ENCODE measurements at regions not wholly inside any gene's neighbourhood (a gene's known extent, or its start where the extent isn't known, plus 50 kb on each side); places are given as distances from the start of the nearest gene placed in this dataset.

DNA sequence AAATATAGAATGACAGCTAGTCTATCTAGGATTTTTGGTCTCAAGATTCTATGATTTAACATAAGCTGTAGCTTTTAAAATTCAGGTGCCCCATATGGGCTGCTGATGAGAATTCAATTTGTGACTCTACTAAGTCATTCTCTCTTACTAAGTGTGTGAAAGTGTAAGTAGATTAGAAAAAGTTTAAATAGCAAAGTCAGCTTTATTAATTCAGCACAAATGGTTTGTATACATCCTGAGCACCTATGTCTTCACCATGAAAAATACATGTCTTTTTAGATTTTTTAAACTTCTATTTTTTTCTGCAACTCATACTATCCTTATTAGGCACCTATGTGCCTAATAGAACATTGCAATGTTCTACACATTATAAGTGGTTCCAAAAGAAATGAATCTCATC is 157.1 kb downstream of the METTL4 start:
- H4K20me1 ChIP-seq (ENCODE audit: insufficient read depth) = no peaks in the 10 kb centered on the region
- H3K4me1 ChIP-seq (ENCODE audit: control insufficient read depth in 1 of 2, insufficient read depth in 2 of 2, low read depth in 1 of 2, low read length in 1 of 2) = peaks cover 0 to 13% of the 10 kb centered on the region in 2 experiments; a peak in 2 of 4 replicates
- POLR2A ChIA-PET = no interaction called here
- H3K4me2 ChIP-seq = no peak overlapping the region
- H3K36me3 ChIP-seq (replicated peaks in 1 of 2; ENCODE audit: control insufficient read depth in 1 of 2, insufficient read depth in 2 of 2, low read length in 1 of 2) = no peaks in the 10 kb centered on the region
- H3K9ac ChIP-seq = no peak overlapping the region
- no peak for DNase-seq
- CTCF ChIA-PET = no interaction called here
- no peak overlapping the region for H2AFZ ChIP-seq (ENCODE audit: low read depth)
- H3K9me3 ChIP-seq = no peaks in the 10 kb centered on the region
- no peak overlapping the region for H3K4me3 ChIP-seq (ENCODE audit: low read depth in 2 of 2, low read length in 1 of 2)
- H3K9me2 ChIP-seq = no peaks in the 10 kb centered on the region
- TF ChIP-seq CHD2 (IDR thresholded peaks at IDR 0.05; ENCODE audit: low read length, partially characterized antibody) (no peak), YY1 (IDR thresholded peaks at IDR 0.05; ENCODE audit: low read depth) (no peak), NFIC (IDR thresholded peaks at IDR 0.05; ENCODE audit: borderline replicate concordance) (no peak), FOSL2 (IDR thresholded peaks at IDR 0.05; ENCODE audit: borderline replicate concordance, low read depth) (no peak), MEF2A (IDR thresholded peaks at IDR 0.05; ENCODE audit: borderline replicate concordance, low read depth) (no peak), TEAD4 (IDR thresholded peaks at IDR 0.05; ENCODE audit: borderline replicate concordance, insufficient read depth) (no peak)
- TF ChIP-seq, protein P1, sequence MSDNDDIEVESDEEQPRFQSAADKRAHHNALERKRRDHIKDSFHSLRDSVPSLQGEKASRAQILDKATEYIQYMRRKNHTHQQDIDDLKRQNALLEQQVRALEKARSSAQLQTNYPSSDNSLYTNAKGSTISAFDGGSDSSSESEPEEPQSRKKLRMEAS (IDR thresholded peaks at IDR 0.05; ENCODE audit: low read depth) = no peak
- peaks cover 37% of the 10 kb centered on the region for H3F3A ChIP-seq (replicated peaks; ENCODE audit: insufficient read depth)
- no peaks in the 10 kb centered on the region for H3K79me2 ChIP-seq (ENCODE audit: insufficient read depth)
- H3K27ac ChIP-seq (ENCODE audit: low read depth in 2 of 2, low read length in 1 of 2) = no peak overlapping the region
- no peaks in the 10 kb centered on the region for H3K27me3 ChIP-seq (ENCODE audit: insufficient read depth)

DNA sequence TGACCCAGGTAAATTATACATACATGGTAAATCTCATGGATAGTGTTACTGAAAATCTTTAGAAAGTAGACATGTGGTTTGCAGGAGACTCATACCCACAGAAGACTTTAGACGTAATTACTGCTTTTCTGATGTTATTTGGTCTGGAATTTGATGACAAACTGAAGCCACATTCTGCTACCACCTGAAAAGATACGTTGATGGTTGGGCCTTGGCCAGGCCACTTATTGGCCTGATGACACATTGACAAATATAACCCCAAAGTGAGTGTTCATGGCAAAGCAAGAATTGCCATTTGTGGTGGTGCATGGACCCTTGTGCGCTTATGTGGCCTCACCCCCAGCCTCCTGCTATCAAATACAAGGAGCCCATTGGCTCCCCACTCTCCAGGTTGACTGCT is 155.6 kb downstream of the METTL4 start:
- Histone ChIP-seq H3K79me2 (ENCODE audit: insufficient read depth) (no peaks in the 10 kb centered on the region), H3K9ac (no peak overlapping the region), H3K4me3 (ENCODE audit: low read depth in 2 of 2, low read length in 1 of 2) (no peak overlapping the region), H3K9me3 (no peaks in the 10 kb centered on the region), H3F3A (replicated peaks; ENCODE audit: insufficient read depth) (peaks cover 28% of the 10 kb centered on the region), H3K4me1 (ENCODE audit: control insufficient read depth in 1 of 2, insufficient read depth in 2 of 2, low read depth in 1 of 2, low read length in 1 of 2) (peaks cover 0 to 13% of the 10 kb centered on the region in 2 experiments; a peak in 2 of 4 replicates), H3K27me3 (ENCODE audit: insufficient read depth) (no peaks in the 10 kb centered on the region), H3K9me2 (no peaks in the 10 kb centered on the region), H3K4me2 (no peak overlapping the region), H3K36me3 (replicated peaks in 1 of 2; ENCODE audit: control insufficient read depth in 1 of 2, insufficient read depth in 2 of 2, low read length in 1 of 2) (no peaks in the 10 kb centered on the region), H4K20me1 (ENCODE audit: insufficient read depth) (no peaks in the 10 kb centered on the region), H2AFZ (ENCODE audit: low read depth) (no peak overlapping the region), H3K27ac (ENCODE audit: low read depth in 2 of 2, low read length in 1 of 2) (no peak overlapping the region)
- DNase-seq = no peak
- ChIA-PET CTCF (interaction anchor here (0.9 kb wide), 1 partner anchor 80 kb away, joined by 3 read pairs; no protein-coding TSS in a partner anchor), POLR2A (no interaction called here)
- TF ChIP-seq JUND (IDR thresholded peaks at IDR 0.05) = no peak
- TF ChIP-seq TCF12 (IDR thresholded peaks at IDR 0.05) = no peak
- TF ChIP-seq MXI1 (IDR thresholded peaks at IDR 0.05; ENCODE audit: low read depth, low read length) = no peak
- TF ChIP-seq, protein P2, sequence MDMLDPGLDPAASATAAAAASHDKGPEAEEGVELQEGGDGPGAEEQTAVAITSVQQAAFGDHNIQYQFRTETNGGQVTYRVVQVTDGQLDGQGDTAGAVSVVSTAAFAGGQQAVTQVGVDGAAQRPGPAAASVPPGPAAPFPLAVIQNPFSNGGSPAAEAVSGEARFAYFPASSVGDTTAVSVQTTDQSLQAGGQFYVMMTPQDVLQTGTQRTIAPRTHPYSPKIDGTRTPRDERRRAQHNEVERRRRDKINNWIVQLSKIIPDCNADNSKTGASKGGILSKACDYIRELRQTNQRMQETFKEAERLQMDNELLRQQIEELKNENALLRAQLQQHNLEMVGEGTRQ (IDR thresholded peaks at IDR 0.05; ENCODE audit: borderline replicate concordance, low read depth, low read length) = no peak
- TF ChIP-seq CHD2 (IDR thresholded peaks at IDR 0.05; ENCODE audit: low read length, partially characterized antibody) = no peak
- TF ChIP-seq FOXJ3 (CRISPR knock-in tag; IDR thresholded peaks at IDR 0.05) = no peak
- TF ChIP-seq, protein P3, sequence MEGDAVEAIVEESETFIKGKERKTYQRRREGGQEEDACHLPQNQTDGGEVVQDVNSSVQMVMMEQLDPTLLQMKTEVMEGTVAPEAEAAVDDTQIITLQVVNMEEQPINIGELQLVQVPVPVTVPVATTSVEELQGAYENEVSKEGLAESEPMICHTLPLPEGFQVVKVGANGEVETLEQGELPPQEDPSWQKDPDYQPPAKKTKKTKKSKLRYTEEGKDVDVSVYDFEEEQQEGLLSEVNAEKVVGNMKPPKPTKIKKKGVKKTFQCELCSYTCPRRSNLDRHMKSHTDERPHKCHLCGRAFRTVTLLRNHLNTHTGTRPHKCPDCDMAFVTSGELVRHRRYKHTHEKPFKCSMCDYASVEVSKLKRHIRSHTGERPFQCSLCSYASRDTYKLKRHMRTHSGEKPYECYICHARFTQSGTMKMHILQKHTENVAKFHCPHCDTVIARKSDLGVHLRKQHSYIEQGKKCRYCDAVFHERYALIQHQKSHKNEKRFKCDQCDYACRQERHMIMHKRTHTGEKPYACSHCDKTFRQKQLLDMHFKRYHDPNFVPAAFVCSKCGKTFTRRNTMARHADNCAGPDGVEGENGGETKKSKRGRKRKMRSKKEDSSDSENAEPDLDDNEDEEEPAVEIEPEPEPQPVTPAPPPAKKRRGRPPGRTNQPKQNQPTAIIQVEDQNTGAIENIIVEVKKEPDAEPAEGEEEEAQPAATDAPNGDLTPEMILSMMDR (IDR thresholded peaks at IDR 0.05) = no peak
- no peak for TF ChIP-seq SMC3 (IDR thresholded peaks at IDR 0.05; ENCODE audit: low read depth, low read length)
- TF ChIP-seq ELF1 (IDR thresholded peaks at IDR 0.05) = no peak
- TF ChIP-seq EZH2phosphoT487 (IDR thresholded peaks at IDR 0.05; ENCODE audit: borderline replicate concordance, low read depth) = no peak
- TF ChIP-seq FOSL2 (IDR thresholded peaks at IDR 0.05; ENCODE audit: borderline replicate concordance, low read depth) = no peak
- 73% methylated on average over 2 of the region's 3 CpGs for WGBS (ENCODE audit: low lambda C conversion rate)

All from SK-N-SH (cell line).